Karpas-422 (cell line): ENCODE measurements at regions not wholly inside any gene's neighbourhood (a gene's known extent, or its start where the extent isn't known, plus 50 kb on each side); places are given as distances from the start of the nearest gene placed in this dataset.

Experiments
- DNase-seq: peaks from one replicate; pipeline ENCODE4 v3.0.0-alpha.2; 2015
- H2AFZ ChIP-seq: fragments of 200-600 bp; sonication (generic); 2 replicates; pipeline ENCODE4 v1.6.1; 2014; ENCODE audit warnings: antibody characterized with exemption, low read length, mixed read lengths
- H3K27ac ChIP-seq: fragments of 200-600 bp; sonication (generic); 2 replicates; pipeline ENCODE4 v1.5.1; 2014; ENCODE audit warnings: mild to moderate bottlenecking, low read length, moderate library complexity
- H3K27me3 ChIP-seq: fragments of 200-600 bp; sonication (generic); 2 replicates; pipeline ENCODE4 v1.6.1; 2014; ENCODE audit warnings: low read length, mixed read lengths
- H3K36me3 ChIP-seq: fragments of 200-600 bp; sonication (generic); 2 replicates; pipeline ENCODE4 v1.6.1; 2014; ENCODE audit warnings: low read length, mixed read lengths; ENCODE audit not compliant: insufficient read depth
- H3K4me1 ChIP-seq: fragments of 200-600 bp; sonication (generic); 2 replicates; pipeline ENCODE4 v1.6.1; 2014; ENCODE audit warnings: mild to moderate bottlenecking, low read length, mixed read lengths
- H3K4me2 ChIP-seq: fragments of 200-600 bp; sonication (generic); 2 replicates; pipeline ENCODE4 v1.6.1; 2014; ENCODE audit warnings: low read length, low read depth, mild to moderate bottlenecking; ENCODE audit not compliant: poor library complexity, severe bottlenecking
- H3K4me3 ChIP-seq: fragments of 200-600 bp; sonication (generic); 2 replicates; pipeline ENCODE4 v1.5.1; 2014; ENCODE audit warnings: mild to moderate bottlenecking, antibody characterized with exemption, low read length, mixed read lengths
- H3K79me2 ChIP-seq: fragments of 200-600 bp; sonication (generic); 2 replicates; pipeline ENCODE4 v1.6.1; 2014; ENCODE audit warnings: mild to moderate bottlenecking, low read length, mixed read lengths
- H3K9ac ChIP-seq: fragments of 200-600 bp; sonication (generic); 2 replicates; pipeline ENCODE4 v1.6.0; 2014; ENCODE audit warnings: low read length
- H3K9me2 ChIP-seq: fragments of 200-600 bp; sonication (generic), shearing (Covaris generic); replicated peaks from 2 replicates; pipeline ENCODE4 v1.6.0; 2014; ENCODE audit warnings: mild to moderate bottlenecking, low read length, moderate library complexity; ENCODE audit not compliant: insufficient read depth
- H3K9me3 ChIP-seq: fragments of 300-700, 200-600 bp; sonication (generic); 2 replicates; pipeline ENCODE4 v1.6.1; 2014; ENCODE audit warnings: low read length, mixed read lengths
- H4K20me1 ChIP-seq: fragments of 200-600 bp; sonication (generic); 2 replicates; pipeline ENCODE4 v1.6.1; 2014; ENCODE audit warnings: mild to moderate bottlenecking, antibody characterized with exemption, low read length, low read depth; ENCODE audit not compliant: insufficient read depth

- H3K4me2 ChIP-seq: no peak overlapping the region
- H3K9me2 ChIP-seq: no peaks in the 10 kb centered on the region
- no peaks in the 10 kb centered on the region for H3K27me3 ChIP-seq
- H3K27ac ChIP-seq: no peak overlapping the region
- H3K9ac ChIP-seq: no peak overlapping the region
- H4K20me1 ChIP-seq: no peaks in the 10 kb centered on the region
- H3K4me3 ChIP-seq: no peak overlapping the region
- H3K4me1 ChIP-seq: no peaks in the 10 kb centered on the region
- no peak overlapping the region for H2AFZ ChIP-seq
- peaks cover 25% of the 10 kb centered on the region for H3K9me3 ChIP-seq
- H3K79me2 ChIP-seq: no peaks in the 10 kb centered on the region
- H3K36me3 ChIP-seq: no peaks in the 10 kb centered on the region
- no peak for DNase-seq
Observed at GRCh38 chr4:35025152-35025834, 1219.0 kb downstream of the ARAP2 start.

- Histone ChIP-seq H3K4me1 (no peaks in the 10 kb centered on the region), H2AFZ (no peak overlapping the region), H3K9me2 (no peaks in the 10 kb centered on the region), H3K4me3 (no peak overlapping the region), H3K9ac (no peak overlapping the region), H3K36me3 (no peaks in the 10 kb centered on the region), H3K79me2 (no peaks in the 10 kb centered on the region), H4K20me1 (no peaks in the 10 kb centered on the region), H3K27me3 (no peaks in the 10 kb centered on the region), H3K9me3 (peaks cover 11% of the 10 kb centered on the region), H3K4me2 (no peak overlapping the region), H3K27ac (no peak overlapping the region)
- DNase-seq: no peak
Observed at GRCh38 chr4:35038079-35038805, 1206.1 kb downstream of the ARAP2 start.

GRCh38 chr4:35038845-35039244 lies 1205.5 kb downstream of the ARAP2 start:
- H3K9ac ChIP-seq: no peak overlapping the region

GRCh38 chr4:35052546-35052945 lies 1191.8 kb downstream of the ARAP2 start:
- no peak for DNase-seq
- H3K4me3 ChIP-seq: no peak overlapping the region
- H3K27ac ChIP-seq: no peak overlapping the region
- no peaks in the 10 kb centered on the region for H3K36me3 ChIP-seq
- H2AFZ ChIP-seq: no peak overlapping the region
- no peaks in the 10 kb centered on the region for H3K27me3 ChIP-seq
- H3K4me2 ChIP-seq: no peak overlapping the region
- no peak overlapping the region for H3K9ac ChIP-seq
- no peaks in the 10 kb centered on the region for H4K20me1 ChIP-seq
- no peaks in the 10 kb centered on the region for H3K9me2 ChIP-seq
- H3K79me2 ChIP-seq: no peaks in the 10 kb centered on the region
- H3K9me3 ChIP-seq: peaks cover 21% of the 10 kb centered on the region
- H3K4me1 ChIP-seq: no peaks in the 10 kb centered on the region

More at GRCh38 chr4:35038845-35039244, 1205.5 kb downstream of the ARAP2 start:
- H3K4me2 ChIP-seq: no peak overlapping the region
- no peak overlapping the region for H3K4me3 ChIP-seq
- no peaks in the 10 kb centered on the region for H3K79me2 ChIP-seq
- H3K27ac ChIP-seq: no peak overlapping the region
- peaks cover 11% of the 10 kb centered on the region for H3K9me3 ChIP-seq
- H3K9me2 ChIP-seq: no peaks in the 10 kb centered on the region
- H4K20me1 ChIP-seq: no peaks in the 10 kb centered on the region
- H3K36me3 ChIP-seq: no peaks in the 10 kb centered on the region
- H2AFZ ChIP-seq: no peak overlapping the region
- no peak for DNase-seq
- H3K27me3 ChIP-seq: no peaks in the 10 kb centered on the region
- H3K4me1 ChIP-seq: no peaks in the 10 kb centered on the region

- no peak overlapping the region for H3K4me2 ChIP-seq
- H3K27ac ChIP-seq: no peak overlapping the region
- no peaks in the 10 kb centered on the region for H3K27me3 ChIP-seq
- no peak overlapping the region for H3K9ac ChIP-seq
- no peak overlapping the region for H3K4me3 ChIP-seq
- H3K9me3 ChIP-seq: peaks cover 30% of the 10 kb centered on the region
- DNase-seq: no peak
- H2AFZ ChIP-seq: no peak overlapping the region; the same call in 1 of the 2 replicates
- H3K9me2 ChIP-seq: no peaks in the 10 kb centered on the region
- no peaks in the 10 kb centered on the region for H3K36me3 ChIP-seq
- H3K4me1 ChIP-seq: no peaks in the 10 kb centered on the region
- H3K79me2 ChIP-seq: no peaks in the 10 kb centered on the region
- H4K20me1 ChIP-seq: no peaks in the 10 kb centered on the region
Observed at GRCh38 chr4:35063031-35063570, 1181.2 kb downstream of the ARAP2 start.

GRCh38 chr4:35066406-35066805 lies 1177.9 kb downstream of the ARAP2 start:
- Histone ChIP-seq H3K9me2 (no peaks in the 10 kb centered on the region), H3K9me3 (peaks cover 28% of the 10 kb centered on the region), H3K9ac (no peak overlapping the region), H3K4me2 (no peak overlapping the region), H4K20me1 (no peaks in the 10 kb centered on the region), H3K27ac (no peak overlapping the region), H3K4me1 (no peaks in the 10 kb centered on the region), H3K36me3 (no peaks in the 10 kb centered on the region), H3K4me3 (no peak overlapping the region), H3K79me2 (no peaks in the 10 kb centered on the region), H2AFZ (no peak overlapping the region), H3K27me3 (no peaks in the 10 kb centered on the region)
- no peak for DNase-seq

- Histone ChIP-seq H3K9me3 (peaks cover 18% of the 10 kb centered on the region), H3K4me2 (no peak overlapping the region), H3K4me1 (no peaks in the 10 kb centered on the region), H3K4me3 (no peak overlapping the region), H3K79me2 (no peaks in the 10 kb centered on the region), H4K20me1 (no peaks in the 10 kb centered on the region), H2AFZ (no peak overlapping the region), H3K9me2 (no peaks in the 10 kb centered on the region), H3K36me3 (no peaks in the 10 kb centered on the region), H3K27ac (no peak overlapping the region), H3K9ac (no peak overlapping the region), H3K27me3 (no peaks in the 10 kb centered on the region)
- DNase-seq: no peak
Observed at GRCh38 chr4:35080799-35081198, 1163.5 kb downstream of the ARAP2 start.

- Histone ChIP-seq H2AFZ (no peak overlapping the region), H3K4me2 (no peak overlapping the region), H4K20me1 (no peaks in the 10 kb centered on the region), H3K4me3 (no peak overlapping the region), H3K4me1 (no peaks in the 10 kb centered on the region), H3K9ac (no peak overlapping the region), H3K9me2 (no peaks in the 10 kb centered on the region), H3K27ac (no peak overlapping the region), H3K27me3 (no peaks in the 10 kb centered on the region), H3K79me2 (no peaks in the 10 kb centered on the region), H3K9me3 (peaks cover 4% of the 10 kb centered on the region), H3K36me3 (no peaks in the 10 kb centered on the region)
- DNase-seq: no peak
Observed at GRCh38 chr4:35087218-35087617, 1157.1 kb downstream of the ARAP2 start.
